ENCODE measurements at regions not wholly inside any gene's neighbourhood (a gene's known extent, or its start where the extent isn't known, plus 50 kb on each side); places are given as distances from the start of the nearest gene placed in this dataset.
A peak's percentile ranks its signal among the peaks of the same experiment; 100 is the strongest.

GRCh38 chr16:59993101-59993500, 1259.0 kb upstream of the GOT2 start:
- Histone ChIP-seq H3K9me3 (ENCODE audit: low read length) (no peaks in the 10 kb centered on the region), H3K9me2 (ENCODE audit: insufficient read depth, low read length) (no peaks in the 10 kb centered on the region)

GRCh38 chr16:59991171-59991570, 1257.1 kb upstream of the GOT2 start:
- no peak overlapping the region for H3K27ac ChIP-seq (ENCODE audit: low read length)
- H3K9me2 ChIP-seq (ENCODE audit: insufficient read depth, low read length), result no peaks in the 10 kb centered on the region
- no peaks in the 10 kb centered on the region for H3K36me3 ChIP-seq (ENCODE audit: insufficient read depth, low read length)
- no peaks in the 10 kb centered on the region for H4K20me1 ChIP-seq (ENCODE audit: insufficient read depth)
- no peak for TF ChIP-seq EP300 (conservative IDR thresholded peaks at IDR 0.05; ENCODE audit: poor library complexity, severe bottlenecking)
- no peak overlapping the region for H3K4me3 ChIP-seq (ENCODE audit: low read length)
- H3K4me2 ChIP-seq (ENCODE audit: low read length), result no peak overlapping the region
- no peaks in the 10 kb centered on the region for H3K27me3 ChIP-seq (ENCODE audit: insufficient read depth, low read depth, low read length)
- no peak overlapping the region for H3K9ac ChIP-seq (ENCODE audit: low read length)
- H3K79me2 ChIP-seq (replicated peaks; ENCODE audit: insufficient read depth, low read length), result no peaks in the 10 kb centered on the region
- no peak overlapping the region for H2AFZ ChIP-seq (ENCODE audit: low read depth, low read length)
- H3F3A ChIP-seq (ENCODE audit: insufficient read depth, low read length, poor library complexity, severe bottlenecking), result no peaks in the 10 kb centered on the region
- H3K9me3 ChIP-seq (ENCODE audit: low read length), result no peaks in the 10 kb centered on the region

More at GRCh38 chr16:59993101-59993500, 1259.0 kb upstream of the GOT2 start:
- Histone ChIP-seq H4K20me1 (ENCODE audit: insufficient read depth) (no peaks in the 10 kb centered on the region), H3K27me3 (ENCODE audit: insufficient read depth, low read depth, low read length) (no peaks in the 10 kb centered on the region), H3K4me2 (ENCODE audit: low read length) (no peak overlapping the region), H3K79me2 (replicated peaks; ENCODE audit: insufficient read depth, low read length) (no peaks in the 10 kb centered on the region), H3K36me3 (ENCODE audit: insufficient read depth, low read length) (no peaks in the 10 kb centered on the region), H3K4me3 (ENCODE audit: low read length) (no peak overlapping the region), H3K9ac (ENCODE audit: low read length) (no peak overlapping the region), H3F3A (ENCODE audit: insufficient read depth, low read length, poor library complexity, severe bottlenecking) (no peaks in the 10 kb centered on the region), H2AFZ (ENCODE audit: low read depth, low read length) (no peak overlapping the region), H3K27ac (ENCODE audit: low read length) (no peak overlapping the region)
- TF ChIP-seq REST (IDR thresholded peaks at IDR 0.05; ENCODE audit: borderline replicate concordance) (no peak), EZH2 (IDR thresholded peaks at IDR 0.05; ENCODE audit: borderline replicate concordance, insufficient read depth, low read length, poor library complexity, severe bottlenecking) (no peak), CTCF (IDR thresholded peaks at IDR 0.05; ENCODE audit: poor library complexity, severe bottlenecking) (no peak), POLR2AphosphoS5 (IDR thresholded peaks at IDR 0.05) (no peak), EP300 (conservative IDR thresholded peaks at IDR 0.05; ENCODE audit: poor library complexity, severe bottlenecking) (no peak), MXI1 (conservative IDR thresholded peaks at IDR 0.05; ENCODE audit: poor library complexity, severe bottlenecking) (no peak), SMC3 (conservative IDR thresholded peaks at IDR 0.05; ENCODE audit: poor library complexity) (no peak), TAF1 (IDR thresholded peaks at IDR 0.05; ENCODE audit: low read depth) (no peak), RAD21 (conservative IDR thresholded peaks at IDR 0.05) (no peak)

- H3F3A ChIP-seq (ENCODE audit: insufficient read depth, low read length, poor library complexity, severe bottlenecking), result no peaks in the 10 kb centered on the region
- H3K9me2 ChIP-seq (ENCODE audit: insufficient read depth, low read length), result no peaks in the 10 kb centered on the region
- H3K4me2 ChIP-seq (ENCODE audit: low read length), result no peak overlapping the region
- no peak overlapping the region for H2AFZ ChIP-seq (ENCODE audit: low read depth, low read length)
- H3K79me2 ChIP-seq (replicated peaks; ENCODE audit: insufficient read depth, low read length), result no peaks in the 10 kb centered on the region
- no peaks in the 10 kb centered on the region for H3K27me3 ChIP-seq (ENCODE audit: insufficient read depth, low read depth, low read length)
- no peaks in the 10 kb centered on the region for H3K36me3 ChIP-seq (ENCODE audit: insufficient read depth, low read length)
- H4K20me1 ChIP-seq (ENCODE audit: insufficient read depth), result no peaks in the 10 kb centered on the region
- TF ChIP-seq MXI1 (conservative IDR thresholded peaks at IDR 0.05; ENCODE audit: poor library complexity, severe bottlenecking), result no peak
- peak; percentile 29 for TF ChIP-seq EP300 (conservative IDR thresholded peaks at IDR 0.05; ENCODE audit: poor library complexity, severe bottlenecking)
- peak; percentile 23 for TF ChIP-seq POLR2AphosphoS5 (IDR thresholded peaks at IDR 0.05)
- H3K9me3 ChIP-seq (ENCODE audit: low read length), result no peaks in the 10 kb centered on the region
- H3K4me3 ChIP-seq (ENCODE audit: low read length), result no peak overlapping the region
- no peak overlapping the region for H3K27ac ChIP-seq (ENCODE audit: low read length)
- no peak overlapping the region for H3K9ac ChIP-seq (ENCODE audit: low read length)
Measured at GRCh38 chr16:59988591-59988990, 1254.5 kb upstream of the GOT2 start.

All from neural cell (in vitro differentiated cells).